H1 (cell line): ENCODE measurements at regions not wholly inside any gene's neighbourhood (a gene's known extent, or its start where the extent isn't known, plus 50 kb on each side); places are given as distances from the start of the nearest gene placed in this dataset.

ENCODE experiments used
- CTCF ChIA-PET: fragments of 300-600 bp; sonication (Branson Sonifier 250); formaldehyde crosslinking; loops from one replicate; lab custom pipeline; 2021; ENCODE audit not compliant: partially characterized antibody; lab: Charles Lee
- POLR2A ChIA-PET: fragments of 300-600 bp; sonication (Branson Sonifier 250); formaldehyde crosslinking; loops from one replicate; lab custom pipeline; 2021; ENCODE audit warnings: inconsistent platforms; ENCODE audit not compliant: partially characterized antibody; lab: Charles Lee
- DNase-seq, 2 experiments: peaks; one replicate each; pipeline versions ENCODE4 v3.0.0 to v3.0.0-alpha.2; 2010 to 2022; ENCODE audit warnings: low spot score in 2 of 2, low read depth in 1 of 2, mixed read lengths in 1 of 2
- FAIRE-seq: peaks from 2 replicates; lab custom pipeline; 2011; peaks lifted over from hg19 to GRCh38; lab: Jason Lieb, UNC
- H2AFZ ChIP-seq: 2 replicates; pipeline ENCODE4 v1.8.1; 2012; ENCODE audit warnings: low read length, inconsistent platforms
- H2AK5ac ChIP-seq: 2 replicates; pipeline ENCODE4 v1.6.1; 2013; ENCODE audit warnings: low read depth, low read length
- H2BK120ac ChIP-seq: replicated peaks from 2 replicates; pipeline ENCODE3; 2013; ENCODE audit warnings: low read depth, low read length, inconsistent platforms
- H2BK12ac ChIP-seq: 2 replicates; pipeline ENCODE4 v1.6.1; 2013; ENCODE audit warnings: low read depth, low read length
- H2BK15ac ChIP-seq: 2 replicates; pipeline ENCODE4 v1.6.1; 2013; ENCODE audit warnings: low read length
- H2BK20ac ChIP-seq: 2 replicates; pipeline ENCODE4 v1.6.1; 2013; ENCODE audit warnings: low read length
- H2BK5ac ChIP-seq: 2 replicates; pipeline ENCODE4 v1.6.1; 2013; ENCODE audit warnings: low read depth, low read length
- H3K14ac ChIP-seq: 2 replicates; pipeline ENCODE4 v1.6.1; 2013; ENCODE audit warnings: inconsistent platforms; ENCODE audit not compliant: insufficient read length
- H3K18ac ChIP-seq: 2 replicates; pipeline ENCODE4 v1.6.1; 2013; ENCODE audit warnings: low read length; ENCODE audit errors: extremely low read depth
- H3K23ac ChIP-seq: 2 replicates; pipeline ENCODE4 v1.6.1; 2013; ENCODE audit warnings: inconsistent platforms; ENCODE audit not compliant: insufficient read length
- H3K23me2 ChIP-seq: 2 replicates; pipeline ENCODE4 v1.6.1; 2013; ENCODE audit warnings: low read depth, low read length
- H3K27ac ChIP-seq: 2 replicates; pipeline ENCODE4 v1.6.1; 2011; ENCODE audit warnings: low read depth, low read length, inconsistent platforms
- H3K27me3 ChIP-seq, 4 experiments: replicated peaks in 1 of 4; 1 replicate in 1 of 4; 2 replicates in 3 of 4; pipeline versions ENCODE4 v1.6.1 to v1.8.1; 2011 to 2013; ENCODE audit warnings: low read length in 3 of 4, mild to moderate bottlenecking in 3 of 4, inconsistent platforms in 2 of 4, mixed read lengths in 2 of 4, moderate library complexity in 1 of 4; ENCODE audit not compliant: control insufficient read depth in 3 of 4, insufficient read depth in 3 of 4; ENCODE audit errors: extremely low read depth in 1 of 4
- H3K36me3 ChIP-seq, 4 experiments: 2 replicates each; pipeline versions ENCODE4 v1.6.1 to v1.8.1; 2011 to 2013; ENCODE audit warnings: mild to moderate bottlenecking in 4 of 4, low read length in 3 of 4, moderate library complexity in 2 of 4, control low read depth in 1 of 4, inconsistent platforms in 1 of 4; ENCODE audit not compliant: insufficient read depth in 4 of 4, control insufficient read depth in 2 of 4
- H3K4ac ChIP-seq: replicated peaks from 2 replicates; pipeline ENCODE3; 2013; ENCODE audit warnings: low read length, low read depth, mixed read lengths, inconsistent platforms; ENCODE audit not compliant: insufficient read length
- H3K4me1 ChIP-seq, 4 experiments: replicated peaks in 1 of 4; 1 replicate in 1 of 4; 2 replicates in 3 of 4; pipeline versions ENCODE4 v1.6.1 to v1.8.1; 2011 to 2013; ENCODE audit warnings: low read length in 3 of 4, inconsistent platforms in 2 of 4, mixed read lengths in 1 of 4; ENCODE audit not compliant: insufficient read depth in 4 of 4, control insufficient read depth in 3 of 4
- H3K4me2 ChIP-seq, 2 experiments: 2 replicates each; pipeline versions ENCODE4 v1.6.1 to v1.8.1; 2011 to 2013; ENCODE audit warnings: low read depth in 2 of 2, low read length in 2 of 2, control low read depth in 1 of 2, inconsistent platforms in 1 of 2, mild to moderate bottlenecking in 1 of 2; ENCODE audit not compliant: insufficient read depth in 1 of 2
- H3K4me3 ChIP-seq, 4 experiments: fragments of 200-600, 300-600 bp in 1 of 4; sonication (generic), shearing (Covaris generic), sonication (Bioruptor Twin) in 1 of 4; 2 replicates each; pipeline versions ENCODE4 v1.5.1 to v1.8.1; 2011 to 2016; ENCODE audit warnings: low read length in 4 of 4, low read depth in 3 of 4, control low read depth in 2 of 4, inconsistent platforms in 2 of 4, mild to moderate bottlenecking in 2 of 4, mixed read lengths in 1 of 4, moderate library complexity in 1 of 4; ENCODE audit not compliant: insufficient read depth in 2 of 4; ENCODE audit errors: extremely low read depth in 1 of 4
- H3K56ac ChIP-seq: replicated peaks from 2 replicates; pipeline ENCODE3; 2013; ENCODE audit warnings: low read depth, mild to moderate bottlenecking, mixed read lengths, low read length, inconsistent platforms; ENCODE audit not compliant: insufficient read length
- H3K79me1 ChIP-seq: 2 replicates; pipeline ENCODE4 v1.6.1; 2013; ENCODE audit warnings: low read depth, low read length, control low read depth
- H3K79me2 ChIP-seq, 2 experiments: 2 replicates each; pipeline versions ENCODE4 v1.6.1 to v1.8.1; 2012 to 2013; ENCODE audit warnings: low read length in 2 of 2, mild to moderate bottlenecking in 2 of 2, inconsistent platforms in 1 of 2; ENCODE audit not compliant: insufficient read depth in 2 of 2, control insufficient read depth in 1 of 2
- H3K9ac ChIP-seq, 4 experiments: replicated peaks in 1 of 4; 1 replicate in 1 of 4; 2 replicates in 3 of 4; pipeline versions ENCODE4 v1.6.1 to v1.8.1; 2011 to 2013; ENCODE audit warnings: low read depth in 3 of 4, low read length in 3 of 4, control low read depth in 2 of 4, mild to moderate bottlenecking in 2 of 4, moderate library complexity in 2 of 4, inconsistent platforms in 1 of 4; ENCODE audit errors: extremely low read depth in 1 of 4
- H3K9me3 ChIP-seq, 2 experiments: 2 replicates each; pipeline versions ENCODE4 v1.6.1 to v1.8.1; 2012 to 2013; ENCODE audit warnings: mild to moderate bottlenecking in 2 of 2, moderate library complexity in 2 of 2, control low read depth in 1 of 2, inconsistent platforms in 1 of 2, low read depth in 1 of 2, low read length in 1 of 2, mixed read lengths in 1 of 2; ENCODE audit not compliant: insufficient read depth in 2 of 2
- H4K20me1 ChIP-seq, 2 experiments: replicated peaks in 1 of 2; 2 replicates each; pipeline versions ENCODE3 to v1.8.1; 2011 to 2013; ENCODE audit warnings: inconsistent platforms in 2 of 2, low read length in 2 of 2, mild to moderate bottlenecking in 1 of 2; ENCODE audit not compliant: insufficient read depth in 2 of 2, control insufficient read depth in 1 of 2
- H4K5ac ChIP-seq: 2 replicates; pipeline ENCODE4 v1.6.1; 2013; ENCODE audit warnings: low read length, low read depth, mixed read lengths, inconsistent platforms; ENCODE audit not compliant: insufficient read length
- H4K8ac ChIP-seq: 2 replicates; pipeline ENCODE4 v1.8.0; 2013; ENCODE audit warnings: mild to moderate bottlenecking, moderate library complexity, low read length, inconsistent platforms; ENCODE audit not compliant: insufficient read depth; ENCODE audit errors: extremely low read depth
- H4K91ac ChIP-seq: replicated peaks from 2 replicates; pipeline ENCODE3; 2013; ENCODE audit warnings: low read length, mixed read lengths, inconsistent platforms; ENCODE audit not compliant: insufficient read length
- BCL11A ChIP-seq, 2 experiments: IDR thresholded peaks; one replicate each; pipeline ENCODE4 v1.6.1; 2011; ENCODE audit warnings: low read depth in 2 of 2, low read length in 2 of 2, mild to moderate bottlenecking in 2 of 2
- BRCA1 ChIP-seq: IDR thresholded peaks from 2 replicates; pipeline ENCODE4 v1.6.1; 2012; ENCODE audit warnings: low read depth, low read length, improper control_type of control experiment
- CEBPB ChIP-seq: IDR thresholded peaks from 2 replicates; pipeline ENCODE4 v1.6.1; 2012; ENCODE audit warnings: low read depth, low read length
- EZH2 ChIP-seq: fragments of 200-600 bp; sonication (generic); IDR thresholded peaks from 2 replicates; pipeline ENCODE4 v1.7.1; 2012; ENCODE audit warnings: low read depth, mild to moderate bottlenecking, moderate library complexity, low read length, inconsistent platforms; ENCODE audit not compliant: severe bottlenecking
- MAX ChIP-seq: IDR thresholded peaks from 2 replicates; pipeline ENCODE4 v1.6.1; 2012; ENCODE audit warnings: inconsistent platforms
- NRF1 ChIP-seq: IDR thresholded peaks from 2 replicates; pipeline ENCODE4 v1.6.1; 2011; ENCODE audit warnings: mild to moderate bottlenecking, low read depth, low read length, improper control_type of control experiment
- POLR2A ChIP-seq, 2 experiments: IDR thresholded peaks; 1 replicate in 1 of 2; 2 replicates in 1 of 2; pipeline ENCODE4 v1.6.1; 2011; ENCODE audit warnings: low read depth in 2 of 2, low read length in 2 of 2, mild to moderate bottlenecking in 2 of 2; ENCODE audit errors: control extremely low read depth in 1 of 2
- POU5F1 ChIP-seq: IDR thresholded peaks from 2 replicates; pipeline ENCODE4 v1.6.1; 2011; ENCODE audit warnings: low read depth, mild to moderate bottlenecking, low read length, moderate library complexity
- SP2 ChIP-seq: IDR thresholded peaks from 2 replicates; pipeline ENCODE4 v1.6.1; 2012; ENCODE audit warnings: mild to moderate bottlenecking, low read length, inconsistent platforms
- SUZ12 ChIP-seq: fragments of 200-600 bp; sonication (generic); IDR thresholded peaks from 2 replicates; pipeline ENCODE4 v1.6.1; 2012; ENCODE audit warnings: mild to moderate bottlenecking, inconsistent platforms, low read length, moderate library complexity, mixed read lengths
- TCF12 ChIP-seq: IDR thresholded peaks from 2 replicates; pipeline ENCODE4 v1.6.1; 2011; ENCODE audit warnings: low read depth, mild to moderate bottlenecking, low read length
- YY1 ChIP-seq: IDR thresholded peaks from 2 replicates; pipeline ENCODE4 v1.6.1; 2011; ENCODE audit warnings: low read depth, mild to moderate bottlenecking, low read length
- ZNF274 ChIP-seq: IDR thresholded peaks from 2 replicates; pipeline ENCODE4 v1.7.0; 2012; ENCODE audit warnings: low read length, borderline replicate concordance; ENCODE audit errors: extremely low read depth
- WGBS, 2 experiments: shearing (Covaris generic) in 1 of 2; methylation state at CpG; one replicate each; pipeline versions ENCODE4 v1.1.6 to v1.1.7; 2013 to 2015; ENCODE audit warnings: low lambda C conversion rate in 2 of 2, mixed read lengths in 2 of 2, inconsistent platforms in 1 of 2, low coverage in 1 of 2, missing lambda C conversion rate in 1 of 2; ENCODE audit not compliant: insufficient replicate concordance in 2 of 2, insufficient coverage in 1 of 2, insufficient read length in 1 of 2; ENCODE audit errors: extremely low coverage in 1 of 2, missing lambda C conversion rate in 1 of 2; 5-methylcytosine and 5-hydroxymethylcytosine counted together

- no peak overlapping the region for H2AK5ac ChIP-seq
- no peak overlapping the region for H3K18ac ChIP-seq
- ChIA-PET CTCF (no interaction called here), POLR2A (no interaction called here)
- peaks cover 0 to 8% (median 2%) of the 10 kb centered on the region in 4 experiments; a peak in 3 of 7 replicates for H3K4me1 ChIP-seq
- H2BK5ac ChIP-seq = no peak overlapping the region
- H2BK20ac ChIP-seq = no peak overlapping the region
- H3K14ac ChIP-seq = no peak overlapping the region
- H2BK120ac ChIP-seq = no peak overlapping the region
- TF ChIP-seq MAX = no peak
- no peak for TF ChIP-seq YY1
- TF ChIP-seq NRF1 = no peak
- no peak for TF ChIP-seq POLR2A (IDR thresholded peaks at IDR 0.05; ENCODE audit: control extremely low read depth in 1 of 2, low read depth in 2 of 2, low read length in 2 of 2)
- TF ChIP-seq BCL11A (IDR thresholded peaks at IDR 0.05; ENCODE audit: low read depth in 2 of 2, low read length in 2 of 2) = no peak
- TF ChIP-seq TCF12 = no peak
- TF ChIP-seq ZNF274 = no peak
- no peak for TF ChIP-seq CEBPB
- no peak for TF ChIP-seq EZH2
- no peak for TF ChIP-seq SP2
- TF ChIP-seq BRCA1 = no peak
- TF ChIP-seq POU5F1 = no peak
- no peak for TF ChIP-seq SUZ12
- no peaks in the 10 kb centered on the region; the same call in 1 of the 2 replicates for H3K23me2 ChIP-seq
- H3K9me3 ChIP-seq = no peaks in the 10 kb centered on the region
- H4K91ac ChIP-seq = no peak overlapping the region
- H3K56ac ChIP-seq = no peak overlapping the region
- H3K23ac ChIP-seq = no peak overlapping the region
- H2BK12ac ChIP-seq = no peak overlapping the region
- H3K27ac ChIP-seq = no peak overlapping the region
- no peaks in the 10 kb centered on the region for H3K36me3 ChIP-seq
- no peak overlapping the region for H2AFZ ChIP-seq
- no peaks in the 10 kb centered on the region for H3K79me2 ChIP-seq
- H3K9ac ChIP-seq = no peak overlapping the region
- no peak for DNase-seq
- no peak overlapping the region for H4K8ac ChIP-seq
- H3K4me3 ChIP-seq = no peak overlapping the region
- no peak overlapping the region for H4K5ac ChIP-seq
- no peaks in the 10 kb centered on the region for H4K20me1 ChIP-seq
- WGBS, 2 experiments = 74% methylated on average over 3 of the region's 3 CpGs; no CpG with 5 or more reads in 1 of the 2 experiments
- FAIRE-seq = no peak
- no peaks in the 10 kb centered on the region for H3K79me1 ChIP-seq
- no peak overlapping the region for H3K4ac ChIP-seq
- H2BK15ac ChIP-seq = no peak overlapping the region
- peaks cover 0 to 1% (median 0%) of the 10 kb centered on the region in 4 experiments; a peak in 1 of 7 replicates for H3K27me3 ChIP-seq
- no peak overlapping the region for H3K4me2 ChIP-seq
Measured at GRCh38 chr2:12002215-12002614, 255.8 kb downstream of the LPIN1 start.
